KMS-11 (cell line): ENCODE measurements at regions not wholly inside any gene's neighbourhood (a gene's known extent, or its start where the extent isn't known, plus 50 kb on each side); places are given as distances from the start of the nearest gene placed in this dataset.
"Not testable (repeated sequence)": the region's sequence is repeated elsewhere in the genome, so short reads cannot be mapped to it uniquely, and the experiment has no call there.

Source experiments
- H2AFZ ChIP-seq: fragments of 200-600 bp; sonication (generic); 2 replicates; pipeline ENCODE4 v1.6.1; 2016; ENCODE audit warnings: antibody characterized with exemption, mixed run types, low read depth
- H3K27ac ChIP-seq: fragments of 200-600 bp; sonication (generic); 2 replicates; pipeline ENCODE4 v1.6.1; 2016; ENCODE audit warnings: mild to moderate bottlenecking, mixed run types
- H3K27me3 ChIP-seq: fragments of 200-600 bp; sonication (generic); 2 replicates; pipeline ENCODE4 v1.6.1; 2017; ENCODE audit warnings: mild to moderate bottlenecking, low read depth, mixed run types, moderate library complexity; ENCODE audit not compliant: insufficient read depth
- H3K36me3 ChIP-seq: fragments of 200-600 bp; sonication (generic); 2 replicates; pipeline ENCODE4 v1.6.1; 2017; ENCODE audit warnings: mild to moderate bottlenecking, mixed run types; ENCODE audit not compliant: insufficient read depth
- H3K4me1 ChIP-seq: fragments of 200-600 bp; sonication (generic); 2 replicates; pipeline ENCODE4 v1.6.1; 2016; ENCODE audit warnings: mild to moderate bottlenecking, low read depth, mixed run types; ENCODE audit not compliant: poor library complexity, severe bottlenecking
- H3K4me2 ChIP-seq: fragments of 200-600 bp; sonication (generic); 2 replicates; pipeline ENCODE4 v1.7.0; 2016; ENCODE audit warnings: mild to moderate bottlenecking, mixed run types
- H3K4me3 ChIP-seq: fragments of 200-600 bp; sonication (generic); IDR thresholded peaks from 2 replicates; pipeline ENCODE4 v1.6.1; 2017; ENCODE audit warnings: low read depth, low read length, mixed read lengths; ENCODE audit not compliant: insufficient read depth
- H3K79me2 ChIP-seq: fragments of 200-600 bp; sonication (generic); 2 replicates; pipeline ENCODE4 v1.6.1; 2016; ENCODE audit warnings: low read depth, mixed run types; ENCODE audit not compliant: insufficient read depth
- H3K9ac ChIP-seq: fragments of 200-600 bp; sonication (generic); 2 replicates; pipeline ENCODE4 v1.6.1; 2016; ENCODE audit warnings: mild to moderate bottlenecking, mixed run types
- H4K20me1 ChIP-seq: fragments of 200-600 bp; sonication (generic); 2 replicates; pipeline ENCODE4 v1.6.1; 2016; ENCODE audit warnings: mild to moderate bottlenecking, mixed run types; ENCODE audit not compliant: insufficient read depth
- CTCF ChIP-seq: fragments of 200-600 bp; sonication (generic); conservative IDR thresholded peaks from 2 replicates; pipeline ENCODE4 v1.6.1; 2017; ENCODE audit warnings: low read depth, mild to moderate bottlenecking, antibody characterized with exemption, low read length, moderate library complexity, mixed read lengths

GRCh38 chr11:123323568-123323967 is 106.5 kb upstream of the GRAMD1B start:
- Histone ChIP-seq H3K27ac (no peak overlapping the region), H3K4me1 (no peaks in the 10 kb centered on the region), H3K36me3 (no peaks in the 10 kb centered on the region), H3K4me2 (no peak overlapping the region), H4K20me1 (no peaks in the 10 kb centered on the region), H2AFZ (no peak overlapping the region), H3K27me3 (no peaks in the 10 kb centered on the region), H3K9ac (no peak overlapping the region), H3K4me3 (no peak overlapping the region), H3K79me2 (no peaks in the 10 kb centered on the region)
- no peak for TF ChIP-seq CTCF

- no peak overlapping the region for H3K4me2 ChIP-seq
- no peak overlapping the region for H3K9ac ChIP-seq
- H3K4me1 ChIP-seq, result no peaks in the 10 kb centered on the region
- TF ChIP-seq CTCF, result no peak
- no peaks in the 10 kb centered on the region for H3K27me3 ChIP-seq
- no peak overlapping the region for H3K27ac ChIP-seq
- no peaks in the 10 kb centered on the region for H3K36me3 ChIP-seq
- H4K20me1 ChIP-seq, result no peaks in the 10 kb centered on the region
- H2AFZ ChIP-seq, result no peak overlapping the region
- H3K4me3 ChIP-seq, result no peak overlapping the region
- no peaks in the 10 kb centered on the region for H3K79me2 ChIP-seq
These were observed 108.4 kb upstream of the GRAMD1B start for GRCh38 chr11:123321636-123322035.

GRCh38 chr11:123318623-123319022 is 111.4 kb upstream of the GRAMD1B start:
- no peak overlapping the region for H2AFZ ChIP-seq
- no peak overlapping the region for H3K4me3 ChIP-seq
- H3K4me2 ChIP-seq, result no peak overlapping the region
- H4K20me1 ChIP-seq, result no peaks in the 10 kb centered on the region
- H3K36me3 ChIP-seq, result no peaks in the 10 kb centered on the region
- no peaks in the 10 kb centered on the region for H3K79me2 ChIP-seq
- no peaks in the 10 kb centered on the region for H3K4me1 ChIP-seq
- H3K27me3 ChIP-seq, result no peaks in the 10 kb centered on the region
- no peak overlapping the region for H3K9ac ChIP-seq
- no peak overlapping the region for H3K27ac ChIP-seq
- no peak for TF ChIP-seq CTCF

- not testable (repeated sequence) for H3K79me2 ChIP-seq, H3K4me3 ChIP-seq, H4K20me1 ChIP-seq, H3K4me2 ChIP-seq, H3K27ac ChIP-seq, H2AFZ ChIP-seq, H3K27me3 ChIP-seq, H3K36me3 ChIP-seq, H3K9ac ChIP-seq, H3K4me1 ChIP-seq
These were observed 111.9 kb upstream of the GRAMD1B start for GRCh38 chr11:123318132-123318531.

- Histone ChIP-seq H4K20me1 (no peaks in the 10 kb centered on the region), H3K4me2 (no peak overlapping the region)
- TF ChIP-seq CTCF, result no peak
These were observed 114.1 kb upstream of the GRAMD1B start for GRCh38 chr11:123316003-123316402.

More at GRCh38 chr11:123316003-123316402, 114.1 kb upstream of the GRAMD1B start:
- Histone ChIP-seq H3K27me3 (no peaks in the 10 kb centered on the region), H3K27ac (no peak overlapping the region), H3K4me1 (no peaks in the 10 kb centered on the region), H3K9ac (no peak overlapping the region), H3K79me2 (no peaks in the 10 kb centered on the region), H3K36me3 (no peaks in the 10 kb centered on the region), H2AFZ (no peak overlapping the region), H3K4me3 (no peak overlapping the region)
